Adrenal gland (tissue), 9 donors: ENCODE measurements at regions not wholly inside any gene's neighbourhood (a gene's known extent, or its start where the extent isn't known, plus 50 kb on each side); places are given as distances from the start of the nearest gene placed in this dataset.

Source experiments
- DNase-seq, 7 donors: peaks; one replicate each; pipeline ENCODE4 v3.0.0-alpha.2; 2019 to 2020
- H3K27ac ChIP-seq, 5 donors: fragments of 200-600 bp; sonication (generic) in 4 of 5; 1 replicate in 3 of 5; 2 replicates in 2 of 5; pipeline versions ENCODE4 v1.5.1 to v1.8.0; 2016 to 2020; ENCODE audit warnings: mild to moderate bottlenecking in 1 of 5
- H3K27me3 ChIP-seq: fragments of 200-600 bp; 2 replicates; pipeline ENCODE4 v1.8.0; 2021
- H3K36me3 ChIP-seq, 2 donors: fragments of 200-600 bp; replicated peaks in 1 of 2; 1 replicate in 1 of 2; 2 replicates in 1 of 2; pipeline versions ENCODE4 v1.5.1 to v1.8.0; 2018 to 2022
- H3K4me1 ChIP-seq, 2 donors: fragments of 200-600 bp; replicated peaks in 1 of 2; 1 replicate in 1 of 2; 2 replicates in 1 of 2; pipeline versions ENCODE4 v1.5.1 to v1.8.0; 2018 to 2021
- H3K4me3 ChIP-seq, 4 donors: fragments of 200-600 bp; sonication (generic) in 3 of 4; one replicate each; pipeline ENCODE4 v1.5.1; 2016 to 2018
- H3K9me3 ChIP-seq, 3 donors: fragments of 200-600 bp; sonication (generic) in 1 of 3; replicated peaks in 1 of 3; 1 replicate in 2 of 3; 2 replicates in 1 of 3; pipeline versions ENCODE4 v1.5.1 to v1.8.0; 2016 to 2021
- POLR2A ChIP-seq, 2 donors: fragments of 450-650 bp; IDR thresholded peaks; one replicate each; pipeline ENCODE4 v1.6.1; 2017; ENCODE audit warnings: antibody characterized with exemption in 2 of 2, mild to moderate bottlenecking in 2 of 2, moderate library complexity in 1 of 2
- WGBS, 4 donors: extraction: QIAGEN DNeasy Blood & Tissue Kit in 2 of 4; methylation state at CpG; one replicate each; pipeline versions ENCODE4 v1.1.5 to v1.1.7; 2013 to 2017; 5-methylcytosine and 5-hydroxymethylcytosine counted together
- intact Hi-C, 2 donors: fragments of 100-400 bp; cut with DNase I; formaldehyde crosslinking; loops; one replicate each; pipeline versions ENCODE4 v1.14.1 to v1.15.0; 2022 to 2023
- TF ChIP-seq, protein P1 (sequence below), 6 experiments: fragments of 450-650 bp in 4 of 6; fragments of 200-600 bp in 2 of 6; sonication (generic) in 1 of 6; IDR thresholded peaks; 1 replicate in 5 of 6; 2 replicates in 1 of 6; pipeline versions ENCODE4 v1.5.1 to v1.8.0; 2016 to 2021; ENCODE audit warnings: antibody characterized with exemption in 6 of 6, mild to moderate bottlenecking in 2 of 6, moderate library complexity in 1 of 6
- donor health status: healthy with polysubstance abuse.
- donor health status: Bipolar disorder and iron deficiency.
- donor health status: DM: yes; HTN: yes; CAD: no.
- donor health status: DM: no; HTN: no; CAD: no.
- donor health status: DM: no; HTN: no; CAD: no.

DNA sequence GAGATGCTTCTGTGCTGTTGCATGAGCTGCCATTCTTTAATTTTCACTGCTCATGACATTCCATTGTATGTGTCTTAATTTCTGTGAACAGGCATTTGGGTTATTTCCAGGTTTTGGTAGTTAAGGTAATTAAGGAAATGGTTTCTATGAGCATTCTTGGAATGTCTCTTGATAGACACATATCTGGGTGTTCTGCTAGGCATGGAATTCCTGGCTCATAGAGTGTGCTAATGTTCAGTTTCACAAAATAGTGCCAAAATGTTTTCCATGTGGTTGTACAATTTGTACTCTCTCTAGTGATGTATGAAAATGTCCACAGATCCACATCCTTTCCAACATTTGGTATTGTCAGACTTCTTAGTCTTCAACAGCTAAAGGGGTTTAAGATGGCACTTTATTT, 680.9 kb upstream of the SGCG start:
- intact Hi-C loops, result no loop called here
- H3K27me3 ChIP-seq, result no peaks in the 10 kb centered on the region
- no peaks in the 10 kb centered on the region for H3K36me3 ChIP-seq
- DNase-seq, result no peak
- TF ChIP-seq, protein P1, sequence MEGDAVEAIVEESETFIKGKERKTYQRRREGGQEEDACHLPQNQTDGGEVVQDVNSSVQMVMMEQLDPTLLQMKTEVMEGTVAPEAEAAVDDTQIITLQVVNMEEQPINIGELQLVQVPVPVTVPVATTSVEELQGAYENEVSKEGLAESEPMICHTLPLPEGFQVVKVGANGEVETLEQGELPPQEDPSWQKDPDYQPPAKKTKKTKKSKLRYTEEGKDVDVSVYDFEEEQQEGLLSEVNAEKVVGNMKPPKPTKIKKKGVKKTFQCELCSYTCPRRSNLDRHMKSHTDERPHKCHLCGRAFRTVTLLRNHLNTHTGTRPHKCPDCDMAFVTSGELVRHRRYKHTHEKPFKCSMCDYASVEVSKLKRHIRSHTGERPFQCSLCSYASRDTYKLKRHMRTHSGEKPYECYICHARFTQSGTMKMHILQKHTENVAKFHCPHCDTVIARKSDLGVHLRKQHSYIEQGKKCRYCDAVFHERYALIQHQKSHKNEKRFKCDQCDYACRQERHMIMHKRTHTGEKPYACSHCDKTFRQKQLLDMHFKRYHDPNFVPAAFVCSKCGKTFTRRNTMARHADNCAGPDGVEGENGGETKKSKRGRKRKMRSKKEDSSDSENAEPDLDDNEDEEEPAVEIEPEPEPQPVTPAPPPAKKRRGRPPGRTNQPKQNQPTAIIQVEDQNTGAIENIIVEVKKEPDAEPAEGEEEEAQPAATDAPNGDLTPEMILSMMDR (IDR thresholded peaks at IDR 0.05), result no peak
- TF ChIP-seq POLR2A (IDR thresholded peaks at IDR 0.05), result no peak
- H3K27ac ChIP-seq, result no peak overlapping the region
- H3K4me3 ChIP-seq, result no peak overlapping the region
- H3K9me3 ChIP-seq, result no peaks in the 10 kb centered on the region
- peaks cover 0 to 8% of the 10 kb centered on the region in 2 donors for H3K4me1 ChIP-seq

DNA sequence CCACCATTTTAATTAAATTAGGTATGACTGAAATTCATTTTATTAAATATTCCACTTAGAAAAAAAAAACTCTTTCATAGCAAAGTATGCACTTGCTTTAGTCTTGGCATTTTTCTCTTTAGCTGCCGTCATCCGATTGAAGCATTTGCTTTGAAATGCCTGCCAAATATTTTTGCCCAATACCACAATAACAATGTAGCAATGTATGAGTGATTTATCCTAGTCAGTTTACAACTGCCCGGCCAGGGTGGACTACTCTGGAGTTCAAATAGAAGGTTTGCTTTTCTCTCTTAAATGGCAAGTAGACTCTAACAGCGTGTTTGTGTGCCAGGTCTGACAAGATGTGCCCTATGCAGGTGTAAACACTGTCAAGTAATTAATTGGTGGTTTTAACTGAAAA, 675.3 kb upstream of the SGCG start:
- Histone ChIP-seq H3K4me1 (peaks cover 7 to 18% of the 10 kb centered on the region in 2 donors), H3K27ac (peak overlapping the region; percentile 50 to 86 (median 73)), H3K36me3 (no peaks in the 10 kb centered on the region), H3K27me3 (no peaks in the 10 kb centered on the region), H3K4me3 (peak overlapping the region in 1 of 4 donors; percentile 23), H3K9me3 (no peaks in the 10 kb centered on the region)
- DNase-seq, result peak; percentile 50 to 88 (median 79)
- TF ChIP-seq POLR2A (IDR thresholded peaks at IDR 0.05), result peak in 1 of 2 donors; percentile 45
- TF ChIP-seq, protein P1 (IDR thresholded peaks at IDR 0.05), result no peak
- WGBS, 4 donors, result 21 to 38% (median 35%) methylated on average over 4 of the region's 4 CpGs
- intact Hi-C loops, result no loop called here

DNA sequence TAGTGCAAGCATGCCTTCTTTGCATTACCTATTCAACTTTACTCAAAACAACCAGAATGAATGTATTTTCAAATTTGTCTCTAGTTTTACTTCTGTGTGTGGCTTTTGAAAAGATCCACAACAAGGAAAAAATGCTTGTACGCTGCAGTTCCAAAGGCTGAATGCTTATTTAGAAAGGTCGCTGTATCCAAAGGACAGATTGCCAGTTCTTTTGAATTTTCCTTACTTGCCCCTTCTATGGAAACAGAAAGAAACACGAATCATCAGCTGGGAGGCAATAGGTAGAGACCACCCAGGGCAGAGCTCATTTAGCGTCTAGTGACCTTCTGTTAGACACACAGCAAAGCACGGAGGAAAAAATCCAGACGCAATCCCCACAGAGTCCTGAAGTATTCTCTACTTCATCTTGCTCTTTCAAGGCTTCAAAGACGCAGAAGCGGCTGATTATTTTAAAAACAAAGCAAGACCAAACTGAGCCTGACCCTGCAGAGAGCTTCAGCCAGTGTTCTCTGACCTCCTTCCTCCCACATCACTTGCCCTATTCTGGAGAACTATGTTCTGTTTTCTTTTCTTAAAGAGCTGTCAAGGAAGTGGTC, 674.6 kb upstream of the SGCG start:
- Histone ChIP-seq H3K27ac (peak overlapping the region; percentile 50 to 86 (median 73)), H3K36me3 (no peaks in the 10 kb centered on the region), H3K4me3 (peak overlapping the region in 1 of 4 donors; percentile 31), H3K9me3 (no peaks in the 10 kb centered on the region), H3K4me1 (peaks cover 7 to 18% of the 10 kb centered on the region in 2 donors), H3K27me3 (no peaks in the 10 kb centered on the region)
- DNase-seq, result peak in 5 of 7 donors; percentile 20 to 54 (median 25)
- 10 to 21% (median 20%) methylated on average over 8 of the region's 8 CpGs for WGBS, 4 donors
- intact Hi-C loops, result no loop called here
- no peak for TF ChIP-seq POLR2A (IDR thresholded peaks at IDR 0.05)
- TF ChIP-seq, protein P1 (IDR thresholded peaks at IDR 0.05), result peak in 2 of 6 experiments; percentile 8 to 21

DNA sequence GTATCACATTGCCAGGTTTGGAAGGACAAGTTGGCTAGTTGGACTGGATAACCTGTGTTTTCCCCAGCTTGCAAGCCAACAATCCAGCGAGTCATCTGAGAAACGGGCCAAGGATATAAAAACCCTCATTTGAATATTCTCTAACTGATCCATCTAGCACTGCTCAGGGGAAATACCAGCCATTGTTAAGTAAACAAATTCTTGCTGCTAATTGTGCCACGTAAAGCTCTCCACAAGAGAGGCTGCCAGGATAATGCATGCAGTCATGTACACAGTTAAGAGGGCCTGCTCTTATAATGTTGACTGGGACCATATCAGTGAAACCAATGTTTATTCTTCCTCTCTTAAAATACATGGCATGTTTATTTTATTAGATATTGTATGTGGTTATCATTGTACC, 663.2 kb upstream of the SGCG start:
- no peak overlapping the region for H3K27ac ChIP-seq
- H3K4me3 ChIP-seq, result no peak overlapping the region
- TF ChIP-seq POLR2A (IDR thresholded peaks at IDR 0.05), result no peak
- TF ChIP-seq, protein P1 (IDR thresholded peaks at IDR 0.05), result no peak
- no peaks in the 10 kb centered on the region for H3K4me1 ChIP-seq
- no peaks in the 10 kb centered on the region for H3K36me3 ChIP-seq
- no peaks in the 10 kb centered on the region for H3K27me3 ChIP-seq
- DNase-seq, result no peak
- H3K9me3 ChIP-seq, result no peaks in the 10 kb centered on the region
- WGBS, 4 donors, result 41 to 55% (median 50%) methylated on average over 3 of the region's 3 CpGs
- intact Hi-C loops, result no loop called here
